LHCN-M2 (cell line): ENCODE measurements at regions not wholly inside any gene's neighbourhood (a gene's known extent, or its start where the extent isn't known, plus 50 kb on each side); places are given as distances from the start of the nearest gene placed in this dataset.
"Not testable (repeated sequence)": the region's sequence is repeated elsewhere in the genome, so short reads cannot be mapped to it uniquely, and the experiment has no call there.

Experiments
- DNase-seq: peaks from one replicate; pipeline ENCODE4 v3.0.0-alpha.2; 2012; ENCODE audit warnings: low read depth

DNA sequence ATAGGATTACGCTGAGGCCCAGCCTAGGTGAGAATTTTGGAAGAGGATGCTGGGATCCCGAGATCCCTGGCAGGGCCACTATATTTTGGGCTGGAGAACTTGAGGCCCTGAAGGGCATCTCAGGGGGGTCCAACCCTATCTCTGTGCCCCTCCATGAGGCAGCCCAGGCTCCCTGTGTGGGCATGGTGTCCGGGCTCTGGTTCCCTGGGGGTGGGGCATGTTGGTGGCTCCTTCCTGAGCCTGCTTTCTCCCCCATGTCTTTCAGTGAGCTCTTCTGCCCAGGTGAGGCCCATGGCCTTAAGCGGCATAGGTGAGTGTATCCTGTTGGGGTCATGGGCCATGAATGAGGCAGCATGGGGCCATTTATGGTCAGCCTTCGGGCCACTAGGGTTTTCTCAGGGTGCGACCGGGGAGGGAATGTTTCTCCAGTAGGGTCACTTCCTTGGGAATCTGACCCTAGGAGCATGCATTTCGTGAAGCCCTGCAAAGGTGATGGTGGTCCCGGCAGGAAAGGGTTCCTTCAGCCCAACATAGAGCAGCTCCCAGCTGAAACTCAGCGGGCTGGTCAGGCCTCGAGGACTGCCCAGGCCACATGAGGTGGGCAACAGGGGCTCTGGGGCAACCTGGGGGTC, 191.3 kb downstream of the UBE3A start:
- DNase-seq: no peak

- DNase-seq: not testable (repeated sequence)
Measured at GRCh38 chr15:25248087-25248486, 190.7 kb downstream of the UBE3A start.

GRCh38 chr15:25248583-25249235, 190.1 kb downstream of the UBE3A start:
- DNase-seq: no peak

DNA sequence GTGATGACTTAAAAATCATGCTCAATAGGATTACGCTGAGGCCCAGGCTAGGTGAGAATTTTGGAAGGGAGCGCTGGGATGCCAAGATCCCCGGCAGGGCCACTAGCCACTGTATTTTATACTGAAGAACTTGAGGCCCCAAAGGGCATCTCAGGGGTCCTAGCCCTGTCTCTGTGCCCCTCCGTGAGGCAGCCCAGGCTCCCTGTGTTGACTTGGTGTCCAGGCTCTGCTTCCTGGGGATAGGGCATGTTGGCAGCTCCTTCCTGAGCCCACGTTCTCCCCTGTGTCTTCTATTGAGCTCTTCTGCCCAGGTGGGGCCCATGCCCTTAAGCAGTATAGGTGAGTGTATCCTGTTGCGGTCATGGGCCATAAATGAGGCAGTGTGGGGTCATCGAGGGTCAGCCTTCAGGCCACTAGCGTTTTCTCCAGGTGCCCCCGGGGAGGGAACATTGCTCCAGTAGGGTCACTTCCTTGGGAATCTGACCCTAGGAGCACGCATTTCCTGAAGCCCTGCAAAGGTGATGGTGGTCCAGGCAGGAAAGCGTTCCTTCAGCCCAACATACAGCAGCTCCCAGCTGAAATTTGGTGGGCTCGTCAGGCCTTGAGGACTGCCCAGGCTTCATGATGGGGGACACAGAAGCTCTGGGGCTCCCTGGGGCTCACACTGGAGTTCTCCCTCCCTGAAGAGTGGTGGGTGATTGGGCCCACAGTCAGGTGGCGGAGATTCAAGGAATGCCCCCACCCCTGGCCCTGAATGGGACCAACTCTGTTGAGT, 189.4 kb downstream of the UBE3A start:
- DNase-seq: no peak

DNA sequence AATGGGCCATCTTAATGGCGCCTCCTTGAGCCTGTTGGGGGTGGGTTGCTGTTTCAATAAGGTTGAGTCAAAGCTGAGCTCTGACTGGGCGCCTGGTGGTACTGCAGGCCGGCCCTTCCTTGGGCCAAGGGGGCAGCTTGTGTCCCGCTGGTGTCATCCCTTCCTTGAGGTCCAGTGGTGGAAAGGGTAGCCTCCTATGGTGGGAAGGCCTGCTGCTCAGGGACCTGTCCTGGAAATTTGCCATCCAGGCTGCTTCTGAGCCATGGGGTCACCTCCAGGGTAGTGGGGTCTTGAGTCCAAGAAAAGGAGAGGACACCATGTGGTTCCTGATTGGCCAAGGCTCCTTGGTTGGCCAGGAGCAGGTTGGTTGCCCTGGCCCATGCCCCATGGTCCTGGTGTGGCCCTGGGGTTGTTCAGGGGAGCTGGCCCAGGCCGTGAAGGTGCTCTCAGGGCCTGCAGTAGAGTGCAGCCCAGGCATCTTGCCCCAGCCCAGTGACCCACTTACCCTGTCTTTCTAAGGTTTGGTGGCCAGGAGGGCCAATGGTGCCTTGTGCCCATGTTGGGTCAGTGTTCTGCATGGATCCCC, 188.7 kb downstream of the UBE3A start:
- no peak for DNase-seq

- no peak for DNase-seq
Measured at GRCh38 chr15:25250906-25251622, 187.8 kb downstream of the UBE3A start.

GRCh38 chr15:25251700-25252390, 187.0 kb downstream of the UBE3A start:
- DNase-seq: no peak

- DNase-seq: not testable (repeated sequence)
Measured at GRCh38 chr15:25253048-25253973, 185.5 kb downstream of the UBE3A start.

GRCh38 chr15:25268166-25268565, 170.7 kb downstream of the UBE3A start:
- DNase-seq: no peak
